ENCODE measurements at regions not wholly inside any gene's neighbourhood (a gene's known extent, or its start where the extent isn't known, plus 50 kb on each side); places are given as distances from the start of the nearest gene placed in this dataset.

DNA sequence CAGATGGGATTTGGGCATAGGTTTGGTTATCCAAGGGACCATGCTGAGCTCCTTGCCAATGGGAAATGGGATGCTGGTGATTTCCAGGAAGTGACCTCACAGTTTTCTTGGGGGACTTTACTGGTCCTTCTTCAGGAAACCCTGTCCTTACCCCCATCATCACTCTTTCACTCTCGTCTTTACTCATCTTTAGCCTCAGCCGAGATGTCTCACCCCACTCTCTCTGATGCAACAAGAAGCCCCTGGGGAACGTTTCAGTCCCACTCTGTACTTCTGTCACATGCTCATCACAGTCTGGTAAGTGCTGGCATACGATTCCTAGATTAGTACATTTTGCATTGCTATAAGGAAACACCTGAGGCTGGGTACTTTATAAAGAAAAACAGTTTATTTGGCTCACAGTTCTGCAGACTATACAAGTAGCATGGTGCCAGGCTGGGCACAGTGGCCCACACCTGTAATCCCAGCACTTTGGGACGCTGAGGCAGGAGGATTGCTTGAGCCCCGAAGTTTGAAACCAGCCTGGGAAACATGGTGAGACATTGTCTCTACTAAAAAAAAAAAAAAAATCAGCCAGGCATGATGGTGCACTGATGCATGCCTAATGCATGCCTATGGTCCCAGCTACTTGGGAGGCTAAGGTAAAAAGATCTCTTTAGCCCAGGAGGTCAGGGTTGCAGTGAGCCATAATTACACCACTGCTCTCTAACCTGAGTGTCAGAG, 63.5 kb upstream of the VKORC1L1 start:
- intact Hi-C loops (cut with micrococcal nuclease; ENCODE audit: unreplicated experiment) (no loop called here), in situ Hi-C loops (cut with HindIII; ENCODE audit: extremely low pct_ligation_motif_present, low pct_unique_long_range_greater_than_20kb) (no loop called here)
- Histone ChIP-seq H3K9me3 (ENCODE audit: low read length) (no peaks in the 10 kb centered on the region), H3K36me3 (replicated peaks in 1 of 2; ENCODE audit: control insufficient read depth in 1 of 2, insufficient read depth in 2 of 2, low read length in 2 of 2) (no peaks in the 10 kb centered on the region), H3K4me1 (ENCODE audit: insufficient read depth, low read length) (no peaks in the 10 kb centered on the region), H3K27ac (ENCODE audit: extremely low read length, insufficient read depth, low read length) (no peak overlapping the region), H3K9ac (ENCODE audit: insufficient read depth, low read depth, low read length) (no peak overlapping the region), H3K4me2 (ENCODE audit: low read depth, low read length) (no peak overlapping the region), H3K27me3 (ENCODE audit: control insufficient read depth in 1 of 2, insufficient read depth in 2 of 2, low read length in 2 of 2) (no peaks in the 10 kb centered on the region), H3K79me2 (ENCODE audit: insufficient read depth, low read length) (no peaks in the 10 kb centered on the region), H4K20me1 (ENCODE audit: insufficient read depth, low read length) (no peaks in the 10 kb centered on the region), H2AFZ (ENCODE audit: low read length) (no peak overlapping the region), H3K4me3 (replicated peaks in 1 of 3; ENCODE audit: insufficient read depth in 1 of 3, low read depth in 2 of 3, low read length in 3 of 3) (no peak overlapping the region)
- POLR2A ChIA-PET, result no interaction called here
- no TSS peak for BruUV-seq (replicated peaks)
- DNase-seq (ENCODE audit: low spot score), result no peak
- CTCF ChIA-PET (ENCODE audit: low intra/inter-chr PET ratio, low total read pairs), result no interaction called here
- ATAC-seq, result no peak
- FAIRE-seq, result no peak
- 78% methylated on average over 6 of the region's 6 CpGs for whole genome bisulfite sequencing (ENCODE audit: low lambda C conversion rate)
- TF ChIP-seq, protein P1, sequence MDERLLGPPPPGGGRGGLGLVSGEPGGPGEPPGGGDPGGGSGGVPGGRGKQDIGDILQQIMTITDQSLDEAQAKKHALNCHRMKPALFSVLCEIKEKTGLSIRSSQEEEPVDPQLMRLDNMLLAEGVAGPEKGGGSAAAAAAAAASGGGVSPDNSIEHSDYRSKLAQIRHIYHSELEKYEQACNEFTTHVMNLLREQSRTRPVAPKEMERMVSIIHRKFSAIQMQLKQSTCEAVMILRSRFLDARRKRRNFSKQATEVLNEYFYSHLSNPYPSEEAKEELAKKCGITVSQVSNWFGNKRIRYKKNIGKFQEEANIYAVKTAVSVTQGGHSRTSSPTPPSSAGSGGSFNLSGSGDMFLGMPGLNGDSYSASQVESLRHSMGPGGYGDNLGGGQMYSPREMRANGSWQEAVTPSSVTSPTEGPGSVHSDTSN (CRISPR knock-in tag; IDR thresholded peaks at IDR 0.05), result no peak
- TF ChIP-seq ZNF589 (CRISPR knock-in tag; conservative IDR thresholded peaks at IDR 0.05), result no peak
- TF ChIP-seq ZNF713 (CRISPR knock-in tag; IDR thresholded peaks at IDR 0.05), result no peak
- TF ChIP-seq NR2F1 (CRISPR knock-in tag; IDR thresholded peaks at IDR 0.05), result no peak
- TF ChIP-seq ZBTB8A (CRISPR knock-in tag; IDR thresholded peaks at IDR 0.05; ENCODE audit: borderline replicate concordance, low read depth), result no peak
- TF ChIP-seq, protein P2, sequence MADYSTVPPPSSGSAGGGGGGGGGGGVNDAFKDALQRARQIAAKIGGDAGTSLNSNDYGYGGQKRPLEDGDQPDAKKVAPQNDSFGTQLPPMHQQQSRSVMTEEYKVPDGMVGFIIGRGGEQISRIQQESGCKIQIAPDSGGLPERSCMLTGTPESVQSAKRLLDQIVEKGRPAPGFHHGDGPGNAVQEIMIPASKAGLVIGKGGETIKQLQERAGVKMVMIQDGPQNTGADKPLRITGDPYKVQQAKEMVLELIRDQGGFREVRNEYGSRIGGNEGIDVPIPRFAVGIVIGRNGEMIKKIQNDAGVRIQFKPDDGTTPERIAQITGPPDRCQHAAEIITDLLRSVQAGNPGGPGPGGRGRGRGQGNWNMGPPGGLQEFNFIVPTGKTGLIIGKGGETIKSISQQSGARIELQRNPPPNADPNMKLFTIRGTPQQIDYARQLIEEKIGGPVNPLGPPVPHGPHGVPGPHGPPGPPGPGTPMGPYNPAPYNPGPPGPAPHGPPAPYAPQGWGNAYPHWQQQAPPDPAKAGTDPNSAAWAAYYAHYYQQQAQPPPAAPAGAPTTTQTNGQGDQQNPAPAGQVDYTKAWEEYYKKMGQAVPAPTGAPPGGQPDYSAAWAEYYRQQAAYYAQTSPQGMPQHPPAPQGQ (CRISPR knock-in tag; IDR thresholded peaks at IDR 0.05; ENCODE audit: borderline replicate concordance), result no peak
- TF ChIP-seq ZNF383 (CRISPR knock-in tag; IDR thresholded peaks at IDR 0.05; ENCODE audit: borderline replicate concordance), result no peak
- TF ChIP-seq GABPB1 (CRISPR knock-in tag; IDR thresholded peaks at IDR 0.05), result no peak
- no peak for TF ChIP-seq ATRX (CRISPR knock-in tag; IDR thresholded peaks at IDR 0.05; ENCODE audit: borderline replicate concordance)
- no peak for TF ChIP-seq ZNF317 (CRISPR knock-in tag; IDR thresholded peaks at IDR 0.05)
- TF ChIP-seq, protein P3, sequence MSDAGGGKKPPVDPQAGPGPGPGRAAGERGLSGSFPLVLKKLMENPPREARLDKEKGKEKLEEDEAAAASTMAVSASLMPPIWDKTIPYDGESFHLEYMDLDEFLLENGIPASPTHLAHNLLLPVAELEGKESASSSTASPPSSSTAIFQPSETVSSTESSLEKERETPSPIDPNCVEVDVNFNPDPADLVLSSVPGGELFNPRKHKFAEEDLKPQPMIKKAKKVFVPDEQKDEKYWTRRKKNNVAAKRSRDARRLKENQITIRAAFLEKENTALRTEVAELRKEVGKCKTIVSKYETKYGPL (CRISPR knock-in tag; IDR thresholded peaks at IDR 0.05), result no peak
- no peak for TF ChIP-seq ZNF567 (CRISPR knock-in tag; IDR thresholded peaks at IDR 0.05; ENCODE audit: borderline replicate concordance)
- no peak for TF ChIP-seq JUN (CRISPR knock-in tag; IDR thresholded peaks at IDR 0.05)
- TF ChIP-seq MYNN (CRISPR knock-in tag; IDR thresholded peaks at IDR 0.05; ENCODE audit: low read depth), result no peak
- no peak for TF ChIP-seq ESRRA (CRISPR knock-in tag; IDR thresholded peaks at IDR 0.05; ENCODE audit: low read depth)
- no peak for TF ChIP-seq MATR3 (CRISPR knock-in tag; IDR thresholded peaks at IDR 0.05)
- TF ChIP-seq, protein P4, sequence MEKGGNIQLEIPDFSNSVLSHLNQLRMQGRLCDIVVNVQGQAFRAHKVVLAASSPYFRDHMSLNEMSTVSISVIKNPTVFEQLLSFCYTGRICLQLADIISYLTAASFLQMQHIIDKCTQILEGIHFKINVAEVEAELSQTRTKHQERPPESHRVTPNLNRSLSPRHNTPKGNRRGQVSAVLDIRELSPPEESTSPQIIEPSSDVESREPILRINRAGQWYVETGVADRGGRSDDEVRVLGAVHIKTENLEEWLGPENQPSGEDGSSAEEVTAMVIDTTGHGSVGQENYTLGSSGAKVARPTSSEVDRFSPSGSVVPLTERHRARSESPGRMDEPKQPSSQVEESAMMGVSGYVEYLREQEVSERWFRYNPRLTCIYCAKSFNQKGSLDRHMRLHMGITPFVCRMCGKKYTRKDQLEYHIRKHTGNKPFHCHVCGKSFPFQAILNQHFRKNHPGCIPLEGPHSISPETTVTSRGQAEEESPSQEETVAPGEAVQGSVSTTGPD (CRISPR knock-in tag; IDR thresholded peaks at IDR 0.05), result no peak
- TF ChIP-seq, protein P5, sequence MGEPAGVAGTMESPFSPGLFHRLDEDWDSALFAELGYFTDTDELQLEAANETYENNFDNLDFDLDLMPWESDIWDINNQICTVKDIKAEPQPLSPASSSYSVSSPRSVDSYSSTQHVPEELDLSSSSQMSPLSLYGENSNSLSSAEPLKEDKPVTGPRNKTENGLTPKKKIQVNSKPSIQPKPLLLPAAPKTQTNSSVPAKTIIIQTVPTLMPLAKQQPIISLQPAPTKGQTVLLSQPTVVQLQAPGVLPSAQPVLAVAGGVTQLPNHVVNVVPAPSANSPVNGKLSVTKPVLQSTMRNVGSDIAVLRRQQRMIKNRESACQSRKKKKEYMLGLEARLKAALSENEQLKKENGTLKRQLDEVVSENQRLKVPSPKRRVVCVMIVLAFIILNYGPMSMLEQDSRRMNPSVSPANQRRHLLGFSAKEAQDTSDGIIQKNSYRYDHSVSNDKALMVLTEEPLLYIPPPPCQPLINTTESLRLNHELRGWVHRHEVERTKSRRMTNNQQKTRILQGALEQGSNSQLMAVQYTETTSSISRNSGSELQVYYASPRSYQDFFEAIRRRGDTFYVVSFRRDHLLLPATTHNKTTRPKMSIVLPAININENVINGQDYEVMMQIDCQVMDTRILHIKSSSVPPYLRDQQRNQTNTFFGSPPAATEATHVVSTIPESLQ (CRISPR knock-in tag; conservative IDR thresholded peaks at IDR 0.05), result no peak
